Mammary epithelial cell (primary cell): ENCODE measurements at regions not wholly inside any gene's neighbourhood (a gene's known extent, or its start where the extent isn't known, plus 50 kb on each side); places are given as distances from the start of the nearest gene placed in this dataset.

Experiments used
- EZH2 ChIP-seq: IDR thresholded peaks from 2 replicates; pipeline ENCODE4 v1.6.1; 2012; ENCODE audit warnings: low read length, inconsistent platforms, borderline replicate concordance
- TF ChIP-seq, protein P1 (sequence below), 2 donors: IDR thresholded peaks in 1 of 2; conservative IDR thresholded peaks in 1 of 2; 2 replicates each; pipeline ENCODE4 v1.5.1; 2011 to 2012; ENCODE audit warnings: inconsistent platforms in 2 of 2, low read length in 2 of 2, mild to moderate bottlenecking in 2 of 2, control low read depth in 1 of 2, low read depth in 1 of 2; ENCODE audit not compliant: insufficient read depth in 1 of 2; ENCODE audit errors: extremely low read depth in 1 of 2

- TF ChIP-seq, protein P1, sequence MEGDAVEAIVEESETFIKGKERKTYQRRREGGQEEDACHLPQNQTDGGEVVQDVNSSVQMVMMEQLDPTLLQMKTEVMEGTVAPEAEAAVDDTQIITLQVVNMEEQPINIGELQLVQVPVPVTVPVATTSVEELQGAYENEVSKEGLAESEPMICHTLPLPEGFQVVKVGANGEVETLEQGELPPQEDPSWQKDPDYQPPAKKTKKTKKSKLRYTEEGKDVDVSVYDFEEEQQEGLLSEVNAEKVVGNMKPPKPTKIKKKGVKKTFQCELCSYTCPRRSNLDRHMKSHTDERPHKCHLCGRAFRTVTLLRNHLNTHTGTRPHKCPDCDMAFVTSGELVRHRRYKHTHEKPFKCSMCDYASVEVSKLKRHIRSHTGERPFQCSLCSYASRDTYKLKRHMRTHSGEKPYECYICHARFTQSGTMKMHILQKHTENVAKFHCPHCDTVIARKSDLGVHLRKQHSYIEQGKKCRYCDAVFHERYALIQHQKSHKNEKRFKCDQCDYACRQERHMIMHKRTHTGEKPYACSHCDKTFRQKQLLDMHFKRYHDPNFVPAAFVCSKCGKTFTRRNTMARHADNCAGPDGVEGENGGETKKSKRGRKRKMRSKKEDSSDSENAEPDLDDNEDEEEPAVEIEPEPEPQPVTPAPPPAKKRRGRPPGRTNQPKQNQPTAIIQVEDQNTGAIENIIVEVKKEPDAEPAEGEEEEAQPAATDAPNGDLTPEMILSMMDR (conservative IDR thresholded peaks at IDR 0.05 in 1 of 2, IDR thresholded peaks at IDR 0.05 in 1 of 2; ENCODE audit: extremely low read depth in 1 of 2, insufficient read depth in 1 of 2, low read depth in 1 of 2, low read length in 2 of 2): no peak
- no peak for TF ChIP-seq EZH2
These were observed 648.9 kb upstream of the CXADR start for GRCh38 chr21:16863908-16864307.
